ENCODE measurements at regions not wholly inside any gene's neighbourhood (a gene's known extent, or its start where the extent isn't known, plus 50 kb on each side); places are given as distances from the start of the nearest gene placed in this dataset.

GRCh38 chr7:131190146-131190545 is 137.5 kb upstream of the MKLN1 start:
- TF ChIP-seq CTCF (IDR thresholded peaks at IDR 0.05) (no peak), POLR2A (IDR thresholded peaks at IDR 0.05) (no peak)
